HepG2 (cell line): ENCODE measurements at regions not wholly inside any gene's neighbourhood (a gene's known extent, or its start where the extent isn't known, plus 50 kb on each side); places are given as distances from the start of the nearest gene placed in this dataset.

ENCODE experiments used
- ATAC-seq: fragments of 200-7000 bp; cut with Tn5 transposase; 3 replicates; pipeline ENCODE4 v1.9.1; 2020; ENCODE audit warnings: mild to moderate bottlenecking, moderate library complexity
- BruUV-seq: library from RNA; stranded (reverse); fragments of 400-500 nt; replicated peaks from 2 replicates; lab custom pipeline; 2021; lab: Mats Ljungman, UMichigan
- CTCF ChIA-PET: fragments of 300-600 bp; formaldehyde crosslinking; extraction: SDS; loops from one replicate; lab custom pipeline; 2021; ENCODE audit warnings: low total read pairs, inconsistent platforms, low intra/inter-chr PET ratio; lab: Yijun Ruan, JAX
- POLR2A ChIA-PET: fragments of 350-600 bp; sonication (Branson Sonifier 250); formaldehyde crosslinking; loops from one replicate; lab custom pipeline; 2020; ENCODE audit warnings: antibody characterized with exemption, inconsistent platforms; lab: Yijun Ruan, JAX
- DNase-seq: peaks from one replicate; pipeline ENCODE4 v3.0.0-alpha.2; 2015; ENCODE audit warnings: low spot score
- FAIRE-seq: peaks from 3 replicates; lab custom pipeline; 2011; peaks lifted over from hg19 to GRCh38; lab: Jason Lieb, UNC
- H2AFZ ChIP-seq: one replicate; pipeline ENCODE4 v1.6.1; 2011; ENCODE audit warnings: low read length, inconsistent platforms
- H3K27ac ChIP-seq: fragments of 300-600 bp; 3 replicates; pipeline ENCODE4 v1.8.0; 2011; ENCODE audit warnings: mixed run types, mild to moderate bottlenecking, mixed read lengths, low read length, inconsistent platforms; ENCODE audit not compliant: insufficient read depth; ENCODE audit errors: extremely low read length
- H3K27me3 ChIP-seq, 2 experiments: fragments of 200-600 bp in 1 of 2; 2 replicates in 1 of 2; 3 replicates in 1 of 2; pipeline versions ENCODE4 v1.6.0 to v1.8.0; 2011; ENCODE audit warnings: low read length in 2 of 2, mild to moderate bottlenecking in 2 of 2, moderate library complexity in 2 of 2, inconsistent platforms in 1 of 2; ENCODE audit not compliant: insufficient read depth in 2 of 2, control insufficient read depth in 1 of 2
- H3K36me3 ChIP-seq, 2 experiments: fragments of 200-600 bp in 1 of 2; replicated peaks in 1 of 2; 2 replicates in 1 of 2; 3 replicates in 1 of 2; pipeline versions ENCODE4 v1.5.1 to v1.8.0; 2011; ENCODE audit warnings: low read length in 2 of 2, inconsistent platforms in 1 of 2; ENCODE audit not compliant: insufficient read depth in 2 of 2, control insufficient read depth in 1 of 2
- H3K4me1 ChIP-seq: 2 replicates; pipeline ENCODE4 v1.5.1; 2012; ENCODE audit warnings: low read length, inconsistent platforms; ENCODE audit not compliant: insufficient read depth
- H3K4me2 ChIP-seq: 2 replicates; pipeline ENCODE4 v1.6.0; 2011; ENCODE audit warnings: low read depth, low read length, inconsistent platforms
- H3K4me3 ChIP-seq, 3 experiments: fragments of 200-600 bp in 1 of 3; sonication (generic), shearing (Covaris generic) in 1 of 3; replicated peaks in 1 of 3; 2 replicates each; pipeline ENCODE4 v1.5.1; 2011 to 2016; ENCODE audit warnings: low read length in 3 of 3, inconsistent platforms in 2 of 3, low read depth in 2 of 3, mild to moderate bottlenecking in 2 of 3, control low read depth in 1 of 3, mixed read lengths in 1 of 3; ENCODE audit not compliant: insufficient read depth in 1 of 3
- H3K79me2 ChIP-seq: one replicate; pipeline ENCODE4 v1.6.1; 2011; ENCODE audit warnings: low read length, inconsistent platforms; ENCODE audit not compliant: insufficient read depth
- H3K9ac ChIP-seq: 2 replicates; pipeline ENCODE4 v1.6.0; 2011; ENCODE audit warnings: mild to moderate bottlenecking, low read depth, low read length, inconsistent platforms; ENCODE audit not compliant: insufficient read depth
- H3K9me3 ChIP-seq: 2 replicates; pipeline ENCODE4 v1.5.1; 2012; ENCODE audit warnings: mild to moderate bottlenecking, low read length
- H4K20me1 ChIP-seq: 2 replicates; pipeline ENCODE4 v1.6.0; 2011; ENCODE audit warnings: inconsistent platforms, mild to moderate bottlenecking, low read length, moderate library complexity; ENCODE audit not compliant: insufficient read depth
- AHDC1 ChIP-seq: sonication (generic); formaldehyde crosslinking; IDR thresholded peaks from 2 replicates; pipeline ENCODE4 v1.5.1; 2020; ENCODE audit warnings: mild to moderate bottlenecking, missing genetic modification reagents, borderline replicate concordance
- FOXO4 ChIP-seq: sonication (generic); formaldehyde crosslinking; conservative IDR thresholded peaks from 2 replicates; pipeline ENCODE4 v1.8.1; 2023; ENCODE audit warnings: missing genetic modification reagents
- FOXP4 ChIP-seq: sonication (generic); formaldehyde crosslinking; IDR thresholded peaks from 2 replicates; pipeline ENCODE4 v1.4.0; 2020; ENCODE audit warnings: missing genetic modification reagents
- MAF1 ChIP-seq: sonication (generic); formaldehyde crosslinking; IDR thresholded peaks from 2 replicates; pipeline ENCODE4 v1.5.0; 2020; ENCODE audit warnings: missing genetic modification reagents, borderline replicate concordance
- NFKBIZ ChIP-seq: IDR thresholded peaks from 2 replicates; pipeline ENCODE4 v1.6.1; 2018; ENCODE audit warnings: missing genetic modification reagents, missing compliant biosample characterization
- SRSF4 ChIP-seq: fragments of 200-400 bp; formaldehyde crosslinking; IDR thresholded peaks from one replicate; pipeline ENCODE4 v1.6.1; 2018; ENCODE audit warnings: mild to moderate bottlenecking, low read depth, low read length, moderate library complexity; ENCODE audit not compliant: poor library complexity, severe bottlenecking
- THAP7 ChIP-seq: sonication (generic); formaldehyde crosslinking; IDR thresholded peaks from 2 replicates; pipeline ENCODE4 v1.8.1; 2023; ENCODE audit warnings: mild to moderate bottlenecking, missing genetic modification reagents
- ZFP41 ChIP-seq: sonication (generic); formaldehyde crosslinking; IDR thresholded peaks from 2 replicates; pipeline ENCODE4 v1.4.0; 2020; ENCODE audit warnings: mild to moderate bottlenecking, missing genetic modification reagents, borderline replicate concordance
- ZFX ChIP-seq: sonication (generic); formaldehyde crosslinking; IDR thresholded peaks from 2 replicates; pipeline ENCODE4 v1.4.0; 2020; ENCODE audit warnings: mild to moderate bottlenecking, low read depth, missing genetic modification reagents, moderate library complexity
- ZNF740 ChIP-seq: sonication (generic); formaldehyde crosslinking; IDR thresholded peaks from 2 replicates; pipeline ENCODE4 v1.4.0; 2020; ENCODE audit warnings: missing genetic modification reagents
- in situ Hi-C: cut with HindIII; loops from 2 replicates; pipeline ENCODE4 v1.10.0; 2017; ENCODE audit warnings: low pct_unique_long_range_greater_than_20kb; ENCODE audit not compliant: extremely low pct_ligation_motif_present
- intact Hi-C: fragments of 100-400 bp; cut with micrococcal nuclease; formaldehyde crosslinking; loops from one replicate; pipeline ENCODE4 v1.10.0; 2022; ENCODE audit not compliant: unreplicated experiment

GRCh38 chr13:54387625-54388024 lies 1359.0 kb downstream of the OLFM4 start:
- in situ Hi-C loops (no loop called here), intact Hi-C loops (no loop called here)
- Histone ChIP-seq H3K4me1 (no peaks in the 10 kb centered on the region), H3K4me2 (no peak overlapping the region), H3K4me3 (no peak overlapping the region), H3K79me2 (no peaks in the 10 kb centered on the region), H4K20me1 (no peaks in the 10 kb centered on the region), H3K27ac (no peak overlapping the region), H3K9me3 (peaks cover 72% of the 10 kb centered on the region), H2AFZ (no peak overlapping the region), H3K9ac (no peak overlapping the region), H3K36me3 (no peaks in the 10 kb centered on the region), H3K27me3 (no peaks in the 10 kb centered on the region)
- DNase-seq: no peak
- ChIA-PET CTCF (no interaction called here), POLR2A (no interaction called here)
- BruUV-seq: no TSS peak
- no peak for FAIRE-seq
- no peak for ATAC-seq
- TF ChIP-seq FOXO4 (no peak), THAP7 (CRISPR knock-in tag) (no peak), AHDC1 (no peak), ZNF740 (CRISPR knock-in tag) (no peak), ZFP41 (no peak), MAF1 (CRISPR knock-in tag) (no peak), FOXP4 (CRISPR knock-in tag) (no peak), ZFX (no peak), NFKBIZ (CRISPR knock-in tag) (no peak), SRSF4 (no peak)
